ENCODE measurements at regions not wholly inside any gene's neighbourhood (a gene's known extent, or its start where the extent isn't known, plus 50 kb on each side); places are given as distances from the start of the nearest gene placed in this dataset.

- Histone ChIP-seq H3K9me3 (no peaks in the 10 kb centered on the region), H3K4me1 (replicated peaks) (no peaks in the 10 kb centered on the region), H3K27me3 (replicated peaks; ENCODE audit: insufficient read depth) (no peaks in the 10 kb centered on the region), H3K4me3 (no peak overlapping the region), H3K27ac (no peak overlapping the region), H3K36me3 (no peaks in the 10 kb centered on the region)
- intact Hi-C loops (cut with DNase I), result no loop called here
- TF ChIP-seq POLR2A (IDR thresholded peaks at IDR 0.05) (no peak), CTCF (IDR thresholded peaks at IDR 0.05) (no peak), POLR2AphosphoS5 (IDR thresholded peaks at IDR 0.05) (no peak)
- DNase-seq (ENCODE audit: low spot score), result no peak
Measured at GRCh38 chr12:93221841-93222240, 155.9 kb upstream of the NUDT4 start.

GRCh38 chr12:93223440-93224426 lies 154.0 kb upstream of the NUDT4 start:
- Histone ChIP-seq H3K27ac (no peak overlapping the region), H3K4me1 (replicated peaks) (no peaks in the 10 kb centered on the region), H3K4me3 (no peak overlapping the region), H3K9me3 (no peaks in the 10 kb centered on the region), H3K36me3 (no peaks in the 10 kb centered on the region), H3K27me3 (replicated peaks; ENCODE audit: insufficient read depth) (no peaks in the 10 kb centered on the region)
- 29% methylated on average over 5 of the region's 5 CpGs for WGBS
- TF ChIP-seq POLR2AphosphoS5 (IDR thresholded peaks at IDR 0.05), result no peak
- no peak for TF ChIP-seq CTCF (IDR thresholded peaks at IDR 0.05)
- no peak for TF ChIP-seq POLR2A (IDR thresholded peaks at IDR 0.05)
- intact Hi-C loops (cut with DNase I), result no loop called here
- no peak for DNase-seq (ENCODE audit: low spot score)

GRCh38 chr12:93225094-93225493 lies 152.6 kb upstream of the NUDT4 start:
- no peak overlapping the region for H3K4me3 ChIP-seq
- H3K9me3 ChIP-seq, result no peaks in the 10 kb centered on the region
- 94% methylated on average over 2 of the region's 2 CpGs for WGBS
- DNase-seq (ENCODE audit: low spot score), result no peak
- TF ChIP-seq POLR2A (IDR thresholded peaks at IDR 0.05) (no peak), POLR2AphosphoS5 (IDR thresholded peaks at IDR 0.05) (no peak), CTCF (IDR thresholded peaks at IDR 0.05) (no peak)
- H3K27me3 ChIP-seq (replicated peaks; ENCODE audit: insufficient read depth), result no peaks in the 10 kb centered on the region
- H3K4me1 ChIP-seq (replicated peaks), result no peaks in the 10 kb centered on the region
- H3K36me3 ChIP-seq, result no peaks in the 10 kb centered on the region
- intact Hi-C loops (cut with DNase I), result no loop called here
- H3K27ac ChIP-seq, result no peak overlapping the region

GRCh38 chr12:93226361-93226760 lies 151.4 kb upstream of the NUDT4 start:
- Histone ChIP-seq H3K4me1 (replicated peaks) (no peaks in the 10 kb centered on the region), H3K4me3 (no peak overlapping the region), H3K27me3 (replicated peaks; ENCODE audit: insufficient read depth) (no peaks in the 10 kb centered on the region), H3K9me3 (no peaks in the 10 kb centered on the region), H3K27ac (no peak overlapping the region), H3K36me3 (no peaks in the 10 kb centered on the region)
- no peak for DNase-seq (ENCODE audit: low spot score)
- TF ChIP-seq CTCF (IDR thresholded peaks at IDR 0.05) (no peak), POLR2AphosphoS5 (IDR thresholded peaks at IDR 0.05) (no peak), POLR2A (IDR thresholded peaks at IDR 0.05) (no peak)
- intact Hi-C loops (cut with DNase I), result no loop called here
